ENCODE measurements at regions not wholly inside any gene's neighbourhood (a gene's known extent, or its start where the extent isn't known, plus 50 kb on each side); places are given as distances from the start of the nearest gene placed in this dataset.

GRCh38 chrX:5823903-5824302 is 404.8 kb downstream of the NLGN4X start:
- CTCF ChIA-PET: no interaction called here
- Histone ChIP-seq H3K4me1 (no peaks in the 10 kb centered on the region), H3K27ac (no peak overlapping the region), H3K4me3 (no peak overlapping the region), H3K9me3 (no peaks in the 10 kb centered on the region), H3K4me2 (no peak overlapping the region)
- POLR2A ChIA-PET: no interaction called here
- TF ChIP-seq CEBPB (IDR thresholded peaks at IDR 0.05) (no peak), HES2 (IDR thresholded peaks at IDR 0.05) (no peak), ESRRA (IDR thresholded peaks at IDR 0.05; ENCODE audit: borderline replicate concordance, low read length) (no peak), ZSCAN20 (CRISPR knock-in tag; IDR thresholded peaks at IDR 0.05) (no peak), GATA3 (IDR thresholded peaks at IDR 0.05; ENCODE audit: borderline replicate concordance) (no peak), FOSL2 (IDR thresholded peaks at IDR 0.05) (no peak), FOSL2 (CRISPR knock-in tag; IDR thresholded peaks at IDR 0.05) (no peak), CHD2 (IDR thresholded peaks at IDR 0.05; ENCODE audit: low read length, partially characterized antibody) (no peak), HOXB13 (CRISPR knock-in tag; IDR thresholded peaks at IDR 0.05; ENCODE audit: low read depth) (no peak), PBX3 (IDR thresholded peaks at IDR 0.05) (no peak), RFX5 (IDR thresholded peaks at IDR 0.05) (no peak), RCOR1 (IDR thresholded peaks at IDR 0.05; ENCODE audit: low read depth, low read length) (no peak), RNF2 (IDR thresholded peaks at IDR 0.05; ENCODE audit: borderline replicate concordance, low read depth) (no peak), EP300 (IDR thresholded peaks at IDR 0.05) (no peak), SREBF2 (IDR thresholded peaks at IDR 0.05) (no peak), POLR2AphosphoS2 (conservative IDR thresholded peaks at IDR 0.05; ENCODE audit: low read length) (no peak), HEYL (CRISPR knock-in tag; IDR thresholded peaks at IDR 0.05) (no peak), CBX8 (IDR thresholded peaks at IDR 0.05) (no peak), MAX (IDR thresholded peaks at IDR 0.05) (no peak), TFCP2L1 (CRISPR knock-in tag; IDR thresholded peaks at IDR 0.05) (no peak), JUN (IDR thresholded peaks at IDR 0.05) (no peak)
- FAIRE-seq (no peak), DNase-seq (ENCODE audit: low read depth in 1 of 2, low spot score in 1 of 2) (no peak), ATAC-seq (no peak)
- 42% methylated on average over 6 of the region's 6 CpGs for WGBS (ENCODE audit: missing lambda C conversion rate)

GRCh38 chrX:5810636-5811035 is 418.0 kb downstream of the NLGN4X start:
- POLR2A ChIA-PET: no interaction called here
- no peak overlapping the region for H3K4me3 ChIP-seq
- TF ChIP-seq CBX2 (IDR thresholded peaks at IDR 0.05; ENCODE audit: borderline replicate concordance, low read depth) (no peak), JUNB (IDR thresholded peaks at IDR 0.05) (no peak), ESRRA (IDR thresholded peaks at IDR 0.05; ENCODE audit: borderline replicate concordance, low read length) (no peak), USF2 (IDR thresholded peaks at IDR 0.05) (no peak), KDM5A (IDR thresholded peaks at IDR 0.05) (no peak), SMC3 (IDR thresholded peaks at IDR 0.05) (no peak), ELK1 (IDR thresholded peaks at IDR 0.05; ENCODE audit: low read depth, low read length) (no peak), TP53 (CRISPR knock-in tag; IDR thresholded peaks at IDR 0.05) (no peak), EP300 (IDR thresholded peaks at IDR 0.05) (no peak)
- H3K4me1 ChIP-seq: no peaks in the 10 kb centered on the region
- CTCF ChIA-PET: no interaction called here
- DNase-seq (ENCODE audit: low read depth in 1 of 2, low spot score in 1 of 2): no peak
- no peak overlapping the region for H3K27ac ChIP-seq
- 3% methylated on average over 8 of the region's 8 CpGs for WGBS (ENCODE audit: missing lambda C conversion rate)
- no peak for ATAC-seq
- H3K4me2 ChIP-seq: no peak overlapping the region
- no peak for FAIRE-seq
- no peaks in the 10 kb centered on the region for H3K9me3 ChIP-seq

Data from A549 (cell line).